ENCODE measurements at regions not wholly inside any gene's neighbourhood (a gene's known extent, or its start where the extent isn't known, plus 50 kb on each side); places are given as distances from the start of the nearest gene placed in this dataset.

DNA sequence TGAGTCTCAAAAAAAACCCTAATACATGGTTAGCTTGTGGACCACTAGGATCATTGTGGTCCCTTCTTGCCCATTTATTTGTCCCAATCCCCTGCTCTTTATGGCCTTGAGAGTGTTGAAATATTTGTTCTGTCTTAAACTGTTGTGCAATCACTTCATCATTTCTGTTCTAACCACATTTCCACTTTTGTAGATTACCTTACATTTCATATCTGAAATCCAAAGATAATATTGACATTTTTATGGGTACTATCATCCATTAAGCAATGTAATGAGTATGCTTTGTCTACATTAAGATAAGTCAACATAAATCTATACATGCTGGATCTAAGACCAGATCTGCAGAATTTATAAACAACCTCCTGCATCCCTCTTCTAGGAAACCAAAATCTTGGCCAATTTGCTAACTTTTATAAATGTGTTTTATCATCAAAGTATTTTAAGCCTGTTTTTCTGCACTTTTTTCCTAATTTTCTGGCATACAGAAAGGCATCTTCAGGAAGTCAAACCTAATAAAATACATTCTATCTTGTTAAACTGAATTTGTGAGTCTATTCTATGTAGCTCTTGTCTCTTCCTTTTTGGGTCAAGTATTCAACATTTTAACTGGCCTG is 359.4 kb upstream of the CELF2 start:
- TF ChIP-seq, protein P1, sequence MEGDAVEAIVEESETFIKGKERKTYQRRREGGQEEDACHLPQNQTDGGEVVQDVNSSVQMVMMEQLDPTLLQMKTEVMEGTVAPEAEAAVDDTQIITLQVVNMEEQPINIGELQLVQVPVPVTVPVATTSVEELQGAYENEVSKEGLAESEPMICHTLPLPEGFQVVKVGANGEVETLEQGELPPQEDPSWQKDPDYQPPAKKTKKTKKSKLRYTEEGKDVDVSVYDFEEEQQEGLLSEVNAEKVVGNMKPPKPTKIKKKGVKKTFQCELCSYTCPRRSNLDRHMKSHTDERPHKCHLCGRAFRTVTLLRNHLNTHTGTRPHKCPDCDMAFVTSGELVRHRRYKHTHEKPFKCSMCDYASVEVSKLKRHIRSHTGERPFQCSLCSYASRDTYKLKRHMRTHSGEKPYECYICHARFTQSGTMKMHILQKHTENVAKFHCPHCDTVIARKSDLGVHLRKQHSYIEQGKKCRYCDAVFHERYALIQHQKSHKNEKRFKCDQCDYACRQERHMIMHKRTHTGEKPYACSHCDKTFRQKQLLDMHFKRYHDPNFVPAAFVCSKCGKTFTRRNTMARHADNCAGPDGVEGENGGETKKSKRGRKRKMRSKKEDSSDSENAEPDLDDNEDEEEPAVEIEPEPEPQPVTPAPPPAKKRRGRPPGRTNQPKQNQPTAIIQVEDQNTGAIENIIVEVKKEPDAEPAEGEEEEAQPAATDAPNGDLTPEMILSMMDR (IDR thresholded peaks at IDR 0.05; ENCODE audit: insufficient read depth, low read length, poor library complexity, severe bottlenecking) = no peak
- TF ChIP-seq EZH2phosphoT487 (conservative IDR thresholded peaks at IDR 0.05; ENCODE audit: low read length) = no peak
- Histone ChIP-seq H2AFZ (ENCODE audit: low read depth, low read length, severe bottlenecking) (no peak overlapping the region), H3K9me3 (ENCODE audit: insufficient read depth, low read length) (no peaks in the 10 kb centered on the region), H3K27me3 (ENCODE audit: low read length) (no peaks in the 10 kb centered on the region; the same call in 1 of the 2 replicates), H3K79me2 (ENCODE audit: insufficient read depth, low read length) (no peaks in the 10 kb centered on the region), H4K20me1 (ENCODE audit: low read depth, low read length) (no peaks in the 10 kb centered on the region), H3K9me2 (replicated peaks; ENCODE audit: insufficient read depth, low read length) (no peaks in the 10 kb centered on the region), H3K4me2 (ENCODE audit: low read depth, low read length, poor library complexity, severe bottlenecking) (no peak overlapping the region), H3K4me3 (ENCODE audit: insufficient read depth, low read length, poor library complexity, severe bottlenecking) (no peak overlapping the region), H3K36me3 (ENCODE audit: low read length) (no peaks in the 10 kb centered on the region), H3K27ac (ENCODE audit: low read depth, low read length) (no peak overlapping the region), H3F3A (ENCODE audit: insufficient read depth) (no peaks in the 10 kb centered on the region), H3K9ac (ENCODE audit: low read length) (no peak overlapping the region)

DNA sequence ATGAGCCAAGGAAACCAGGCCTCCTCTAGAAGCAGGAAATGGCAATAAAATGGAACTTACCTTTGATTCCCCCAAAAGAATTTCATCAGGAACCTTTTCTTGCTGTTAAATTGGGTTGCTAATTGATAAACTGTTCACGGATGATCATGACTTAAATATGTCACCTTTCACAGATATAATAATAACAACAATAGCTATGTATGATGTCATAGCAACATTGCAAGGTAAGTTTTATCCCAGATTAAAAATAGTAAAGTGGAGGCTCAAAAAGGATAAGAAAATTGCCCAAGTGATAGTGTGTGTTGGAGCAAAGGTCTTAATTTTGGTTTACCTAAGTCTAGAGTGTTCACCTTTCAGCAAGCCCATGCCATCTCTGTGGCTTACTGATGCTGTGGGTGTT is 357.6 kb upstream of the CELF2 start:
- no peak overlapping the region for H3K9ac ChIP-seq (ENCODE audit: low read length)
- TF ChIP-seq, protein P1 (IDR thresholded peaks at IDR 0.05; ENCODE audit: insufficient read depth, low read length, poor library complexity, severe bottlenecking) = no peak
- no peak for TF ChIP-seq EZH2phosphoT487 (conservative IDR thresholded peaks at IDR 0.05; ENCODE audit: low read length)

DNA sequence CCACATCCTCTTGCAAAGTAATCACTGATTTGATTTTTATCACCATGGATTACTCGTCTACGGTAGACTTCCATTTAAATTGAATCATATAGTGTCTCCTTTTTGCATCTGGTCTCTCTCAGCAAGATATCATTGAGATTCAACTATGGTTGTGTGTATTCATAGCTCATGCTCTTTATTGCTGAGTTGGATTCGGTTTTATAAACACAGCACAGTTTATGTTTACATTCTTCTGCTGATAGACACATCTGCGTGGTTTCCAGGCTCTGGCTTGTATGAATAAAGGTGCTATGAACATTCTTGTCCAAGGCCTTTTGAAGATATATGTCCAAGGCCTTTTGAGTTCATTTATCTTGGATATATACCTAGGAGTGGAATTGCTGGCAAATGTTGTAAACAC is 356.5 kb upstream of the CELF2 start:
- TF ChIP-seq, protein P1 (IDR thresholded peaks at IDR 0.05; ENCODE audit: insufficient read depth, low read length, poor library complexity, severe bottlenecking) = no peak
- no peak for TF ChIP-seq EZH2phosphoT487 (conservative IDR thresholded peaks at IDR 0.05; ENCODE audit: low read length)
- Histone ChIP-seq H3K79me2 (ENCODE audit: insufficient read depth, low read length) (no peaks in the 10 kb centered on the region), H2AFZ (ENCODE audit: low read depth, low read length, severe bottlenecking) (no peak overlapping the region), H3K4me3 (ENCODE audit: insufficient read depth, low read length, poor library complexity, severe bottlenecking) (no peak overlapping the region), H3K9me2 (replicated peaks; ENCODE audit: insufficient read depth, low read length) (no peaks in the 10 kb centered on the region), H3K9me3 (ENCODE audit: insufficient read depth, low read length) (no peaks in the 10 kb centered on the region), H3K9ac (ENCODE audit: low read length) (no peak overlapping the region), H3K4me2 (ENCODE audit: low read depth, low read length, poor library complexity, severe bottlenecking) (no peak overlapping the region), H3K27ac (ENCODE audit: low read depth, low read length) (no peak overlapping the region), H3F3A (ENCODE audit: insufficient read depth) (no peaks in the 10 kb centered on the region), H3K27me3 (ENCODE audit: low read length) (no peaks in the 10 kb centered on the region; the same call in 1 of the 2 replicates), H4K20me1 (ENCODE audit: low read depth, low read length) (no peaks in the 10 kb centered on the region), H3K36me3 (ENCODE audit: low read length) (no peaks in the 10 kb centered on the region)

More for the DNA sequence above, 357.6 kb upstream of the CELF2 start:
- no peaks in the 10 kb centered on the region; the same call in 1 of the 2 replicates for H3K27me3 ChIP-seq (ENCODE audit: low read length)
- H3K79me2 ChIP-seq (ENCODE audit: insufficient read depth, low read length) = no peaks in the 10 kb centered on the region
- H3K36me3 ChIP-seq (ENCODE audit: low read length) = no peaks in the 10 kb centered on the region
- H4K20me1 ChIP-seq (ENCODE audit: low read depth, low read length) = no peaks in the 10 kb centered on the region
- H3K4me2 ChIP-seq (ENCODE audit: low read depth, low read length, poor library complexity, severe bottlenecking) = no peak overlapping the region
- H3K9me2 ChIP-seq (replicated peaks; ENCODE audit: insufficient read depth, low read length) = no peaks in the 10 kb centered on the region
- no peak overlapping the region for H3K27ac ChIP-seq (ENCODE audit: low read depth, low read length)
- H2AFZ ChIP-seq (ENCODE audit: low read depth, low read length, severe bottlenecking) = no peak overlapping the region
- H3K4me3 ChIP-seq (ENCODE audit: insufficient read depth, low read length, poor library complexity, severe bottlenecking) = no peak overlapping the region
- no peaks in the 10 kb centered on the region for H3F3A ChIP-seq (ENCODE audit: insufficient read depth)
- H3K9me3 ChIP-seq (ENCODE audit: insufficient read depth, low read length) = no peaks in the 10 kb centered on the region
